GM21723 (cell line): ENCODE measurements at regions not wholly inside any gene's neighbourhood (a gene's known extent, or its start where the extent isn't known, plus 50 kb on each side); places are given as distances from the start of the nearest gene placed in this dataset.
"Not testable (repeated sequence)": the region's sequence is repeated elsewhere in the genome, so short reads cannot be mapped to it uniquely, and the experiment has no call there.

ENCODE experiments used
- ATAC-seq: cut with Tn5 transposase; IDR thresholded peaks from one replicate; pipeline ENCODE4 v1.9.1; 2021; ENCODE audit warnings: mild to moderate bottlenecking, moderate library complexity; ENCODE audit not compliant: unreplicated experiment

DNA sequence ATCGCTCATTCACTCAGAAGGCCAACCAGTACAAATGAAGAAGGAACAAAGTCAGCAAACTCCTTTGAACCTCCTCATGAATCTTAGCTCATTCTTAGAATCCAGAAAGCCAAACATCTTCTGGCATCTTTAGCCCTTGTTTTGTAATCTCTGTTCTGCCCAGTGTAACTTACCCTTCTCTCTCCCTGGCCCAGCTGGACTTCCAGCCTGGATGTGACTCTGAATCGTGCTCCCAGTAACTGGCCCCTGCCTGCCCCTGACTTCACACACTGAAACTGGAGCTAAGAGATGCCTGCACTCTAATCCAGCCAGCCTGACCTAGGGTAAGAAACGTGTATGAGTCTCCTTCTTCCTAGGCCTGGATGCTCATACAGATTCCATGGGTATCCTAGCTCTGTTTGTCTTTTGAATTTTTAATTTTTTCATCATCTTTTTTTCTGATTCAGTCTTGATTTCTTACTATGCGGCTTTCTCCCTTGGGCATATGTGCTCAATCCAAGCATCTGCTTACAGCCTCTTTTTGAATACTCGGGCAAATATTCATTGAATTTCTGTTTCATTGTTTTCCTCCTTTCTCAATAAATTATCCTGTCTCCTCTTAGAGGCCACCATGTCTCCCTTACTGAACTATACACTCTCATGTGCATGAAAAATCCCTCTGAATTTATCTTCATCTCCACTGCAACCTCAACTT, 845.6 kb upstream of the AUTS2 start:
- ATAC-seq: no peak

DNA sequence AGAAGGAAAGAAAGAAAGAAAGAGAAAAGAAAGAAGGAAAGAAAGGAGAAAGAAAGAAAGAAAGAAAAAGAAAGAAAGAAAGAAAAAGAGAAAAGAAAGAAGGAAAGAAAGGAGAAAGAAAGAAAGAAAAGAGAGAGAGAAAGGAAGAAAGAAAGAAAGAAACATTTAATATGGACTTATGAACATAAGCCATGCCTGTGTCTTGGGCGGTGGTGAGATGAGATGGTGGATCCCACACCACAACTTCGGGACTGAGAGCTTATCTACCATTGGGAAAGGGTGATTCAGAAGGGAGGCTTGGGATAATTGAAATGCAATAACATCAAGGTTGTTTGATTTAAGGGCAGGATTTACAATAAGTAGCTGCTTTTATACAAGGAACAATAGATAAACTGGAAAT, 843.9 kb upstream of the AUTS2 start:
- ATAC-seq: no peak

GRCh38 chr7:68756986-68757495, 841.2 kb upstream of the AUTS2 start:
- no peak for ATAC-seq

- ATAC-seq: no peak
These were observed 837.7 kb upstream of the AUTS2 start for GRCh38 chr7:68760556-68760955.

GRCh38 chr7:68767462-68767861, 830.8 kb upstream of the AUTS2 start:
- no peak for ATAC-seq

- no peak for ATAC-seq
These were observed 827.6 kb upstream of the AUTS2 start for GRCh38 chr7:68770649-68771048.

- ATAC-seq: no peak
These were observed 821.9 kb upstream of the AUTS2 start for GRCh38 chr7:68776326-68776725.

DNA sequence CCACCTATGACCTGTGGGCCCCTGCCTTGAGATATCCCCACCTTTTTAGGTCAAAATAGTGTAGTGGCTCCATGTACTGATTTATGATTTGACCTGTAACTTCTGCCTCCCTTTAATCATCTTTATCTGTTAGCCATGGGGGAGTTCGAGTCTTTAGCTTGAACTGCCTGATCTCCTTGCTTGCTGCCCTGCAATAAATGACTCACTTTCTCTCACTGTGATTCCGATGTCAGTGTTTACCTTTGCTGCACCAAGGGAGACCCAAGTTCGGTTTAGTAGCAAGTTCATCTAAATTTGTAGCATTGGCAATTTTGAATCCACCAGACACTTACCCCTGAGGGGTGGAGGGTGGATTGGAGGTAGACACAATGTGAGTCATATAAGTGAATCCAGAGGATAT, 814.6 kb upstream of the AUTS2 start:
- no peak for ATAC-seq

GRCh38 chr7:68785036-68785435, 813.2 kb upstream of the AUTS2 start:
- ATAC-seq: no peak

DNA sequence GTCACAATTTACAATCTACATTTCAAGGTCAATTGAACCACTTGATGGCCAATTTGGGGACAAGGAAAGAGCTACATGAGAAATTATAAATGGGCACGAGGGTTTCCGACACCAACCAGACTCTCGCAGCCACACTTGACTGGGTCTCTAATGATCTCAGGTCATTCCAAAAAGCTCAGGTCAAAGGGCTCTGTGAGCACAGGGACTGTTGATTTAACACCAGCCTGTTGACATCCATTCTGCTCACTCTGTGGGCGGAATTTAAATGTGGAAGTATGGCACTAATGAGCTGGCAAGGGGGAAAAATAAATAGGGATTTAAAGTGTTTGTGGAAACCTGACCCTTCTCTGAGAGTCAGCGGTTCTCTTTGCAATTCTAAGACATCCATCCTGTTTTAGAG, 810.7 kb upstream of the AUTS2 start:
- ATAC-seq: no peak

- not testable (repeated sequence) for ATAC-seq
These were observed 809.7 kb upstream of the AUTS2 start for GRCh38 chr7:68788529-68788928.

GRCh38 chr7:68789597-68789996, 808.7 kb upstream of the AUTS2 start:
- no peak for ATAC-seq

DNA sequence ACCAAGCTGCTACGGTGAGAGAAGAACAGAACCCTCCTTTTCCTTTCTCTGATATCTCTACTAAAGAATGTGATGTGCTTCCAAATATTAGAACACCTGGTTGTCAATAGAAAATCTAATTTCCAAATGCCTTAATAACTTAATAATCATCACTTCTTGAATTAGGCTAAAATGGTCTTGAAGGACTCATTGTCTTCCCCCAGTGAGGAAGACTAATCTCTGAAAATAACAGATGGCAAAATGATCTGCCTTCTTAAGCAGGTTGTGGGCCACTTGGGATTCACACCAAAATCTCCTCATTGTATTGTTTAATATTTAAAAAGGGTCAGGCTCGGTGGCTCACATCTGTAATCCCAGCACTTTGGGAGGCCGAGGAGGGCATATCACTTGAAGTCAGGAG, 805.9 kb upstream of the AUTS2 start:
- ATAC-seq: no peak

DNA sequence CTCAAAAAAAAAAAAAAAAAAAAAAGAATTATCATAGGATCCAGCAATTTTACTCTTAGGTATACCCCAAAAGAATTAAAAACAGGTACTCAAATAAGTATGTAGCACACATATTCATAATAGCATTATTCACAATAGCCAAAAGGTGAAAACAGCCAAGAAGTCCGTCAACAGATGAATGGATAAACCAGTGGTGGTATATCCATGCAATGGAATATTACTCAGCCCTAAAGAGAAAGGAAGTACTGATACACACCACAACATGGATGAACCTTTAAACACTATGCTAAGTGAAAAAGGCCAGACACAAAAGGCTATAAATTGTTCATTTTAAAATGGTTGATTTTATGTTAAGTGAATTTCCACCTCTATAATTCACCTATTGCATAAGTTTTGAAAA, 804.8 kb upstream of the AUTS2 start:
- no peak for ATAC-seq

- no peak for ATAC-seq
These were observed 798.0 kb upstream of the AUTS2 start for GRCh38 chr7:68800316-68800715.

- no peak for ATAC-seq
These were observed 793.1 kb upstream of the AUTS2 start for GRCh38 chr7:68805159-68805558.

- no peak for ATAC-seq
These were observed 790.6 kb upstream of the AUTS2 start for GRCh38 chr7:68807666-68808065.

- ATAC-seq: no peak
These were observed 784.7 kb upstream of the AUTS2 start for GRCh38 chr7:68813551-68814080.

DNA sequence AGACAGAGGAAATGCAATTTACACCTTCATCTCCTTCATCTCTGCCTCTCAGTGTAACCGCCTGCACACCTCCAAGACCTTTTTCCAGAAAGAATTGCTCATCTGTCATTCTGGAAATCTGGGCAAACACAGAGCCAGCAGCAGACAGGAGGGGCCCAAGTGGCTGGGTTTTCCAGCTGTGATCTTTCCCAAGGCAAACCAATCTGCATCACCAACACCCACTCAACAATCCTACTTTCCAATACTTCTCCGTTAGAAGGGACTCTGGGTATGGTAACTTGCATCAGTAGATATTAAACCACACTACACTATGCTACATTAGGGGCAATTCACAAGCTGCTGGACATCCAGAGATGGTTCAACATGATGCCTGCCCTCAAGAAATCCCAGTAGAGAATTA, 781.8 kb upstream of the AUTS2 start:
- ATAC-seq: no peak

GRCh38 chr7:68820321-68820720, 778.0 kb upstream of the AUTS2 start:
- ATAC-seq: no peak

DNA sequence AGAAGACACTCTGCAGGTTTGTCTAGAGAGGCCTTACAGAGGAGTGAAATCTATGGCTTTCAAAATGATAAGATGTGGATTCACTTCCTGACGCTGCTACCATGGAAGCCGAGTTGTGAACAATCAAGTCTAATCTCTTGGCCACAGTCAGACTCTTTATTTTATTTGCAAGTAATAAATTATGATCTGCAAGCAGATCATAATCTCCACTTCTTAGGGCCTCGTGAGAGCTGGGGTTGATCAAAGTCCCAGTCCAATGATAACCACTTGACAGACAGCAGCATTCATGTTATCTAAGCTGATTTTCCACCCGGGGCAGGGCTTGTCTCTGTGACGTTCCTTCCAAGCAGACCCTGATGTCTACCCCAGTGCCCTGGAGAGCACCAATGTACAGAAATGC, 776.4 kb upstream of the AUTS2 start:
- no peak for ATAC-seq

- ATAC-seq: no peak
These were observed 774.1 kb upstream of the AUTS2 start for GRCh38 chr7:68823996-68824780.
